Left hindlimb (tissue), 1 donor: ENCODE measurements at regions not wholly inside any gene's neighbourhood (a gene's known extent, or its start where the extent isn't known, plus 50 kb on each side); places are given as distances from the start of the nearest gene placed in this dataset.

ENCODE experiments used
- DNase-seq: peaks from one replicate; pipeline ENCODE4 v3.0.0-alpha.2; 2018

- no peak for DNase-seq
Observed at GRCh38 chr13:99859178-99860177, 112.1 kb downstream of the ZIC5 start.

- DNase-seq, result no peak
Observed at GRCh38 chr13:99857738-99858137, 113.8 kb downstream of the ZIC5 start.

- no peak for DNase-seq
Observed at GRCh38 chr13:99855526-99856420, 115.8 kb downstream of the ZIC5 start.

- DNase-seq, result no peak
Observed at GRCh38 chr13:99854366-99854765, 117.2 kb downstream of the ZIC5 start.

- no peak for DNase-seq
Observed at GRCh38 chr13:99847318-99847750, 124.2 kb downstream of the ZIC5 start.

DNA sequence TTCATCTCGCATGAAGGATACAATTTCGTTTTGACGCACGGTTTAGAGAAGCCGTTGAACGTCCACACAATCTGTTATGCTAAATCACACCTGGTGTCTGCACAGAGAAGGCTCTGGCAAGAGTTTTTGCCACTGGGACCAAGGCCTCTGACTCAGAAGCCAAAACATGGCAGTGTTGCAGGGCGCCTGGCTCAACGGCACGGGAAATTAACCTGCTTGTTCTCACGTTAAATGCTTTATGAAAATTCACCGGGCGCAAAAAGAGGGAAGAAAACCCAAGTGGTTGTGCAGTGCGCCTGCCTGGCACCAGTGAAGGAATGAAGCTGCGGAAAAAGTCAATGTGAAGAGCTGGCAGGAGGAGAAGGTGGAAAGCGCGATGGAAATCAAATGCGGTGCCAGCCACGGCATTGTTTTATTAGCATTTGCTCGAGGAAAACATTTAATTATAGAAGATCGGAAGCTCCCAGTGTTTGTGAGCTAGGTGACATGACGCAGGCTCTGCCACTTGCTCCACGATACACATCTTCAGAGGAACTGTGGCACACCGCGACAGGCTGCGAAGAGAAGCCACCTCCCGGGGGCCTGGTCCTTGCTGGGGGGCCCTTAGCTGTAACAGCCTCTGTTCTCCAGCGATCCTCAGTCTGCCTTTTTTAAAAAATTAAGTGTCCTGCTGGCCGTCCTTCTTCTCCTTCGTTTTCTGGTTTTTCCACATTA, 126.2 kb downstream of the ZIC5 start:
- no peak for DNase-seq

DNA sequence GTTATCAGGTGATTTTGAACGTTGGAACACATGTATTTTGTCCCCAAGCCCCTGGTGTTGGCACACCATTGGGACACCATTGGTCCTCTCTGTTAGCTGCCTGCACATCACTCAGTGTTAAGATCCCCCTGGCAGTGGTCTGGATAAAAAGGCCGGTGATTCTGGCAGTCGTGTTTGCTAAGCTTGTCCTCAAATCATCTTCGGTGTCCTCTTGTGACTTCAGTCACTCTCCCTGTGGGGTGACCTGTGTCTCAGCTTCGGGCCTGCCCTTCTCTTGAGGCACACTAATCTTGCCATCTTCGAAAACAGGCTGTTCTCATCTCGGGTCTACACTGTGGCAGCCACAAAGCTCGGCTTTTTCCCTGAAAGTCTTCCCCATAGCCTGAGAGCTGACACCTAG, 127.1 kb downstream of the ZIC5 start:
- DNase-seq, result no peak

- DNase-seq, result no peak
Observed at GRCh38 chr13:99843872-99844271, 127.7 kb downstream of the ZIC5 start.

GRCh38 chr13:99842405-99842804, 129.2 kb downstream of the ZIC5 start:
- DNase-seq, result no peak

DNA sequence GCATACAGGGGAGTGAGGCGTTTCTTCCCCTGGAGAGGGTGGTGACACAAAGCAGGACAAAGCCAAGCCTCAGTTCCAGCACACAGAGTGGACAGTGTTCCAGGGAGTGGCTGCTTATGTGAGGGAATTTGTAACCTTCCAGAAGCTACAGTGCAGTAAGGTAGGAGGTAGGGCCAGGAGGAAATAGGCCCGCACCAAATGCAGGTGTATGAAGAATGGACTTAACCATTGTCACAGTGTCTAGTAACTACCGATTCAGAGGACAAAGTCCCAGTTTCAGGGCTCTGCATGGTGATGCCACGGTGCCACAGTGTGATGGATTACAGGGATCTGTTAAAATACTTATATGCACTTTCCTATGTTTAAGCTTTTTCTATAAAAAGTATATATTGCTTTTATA, 135.3 kb downstream of the ZIC5 start:
- DNase-seq, result no peak

- DNase-seq, result no peak
Observed at GRCh38 chr13:99835442-99835841, 136.1 kb downstream of the ZIC5 start.

DNA sequence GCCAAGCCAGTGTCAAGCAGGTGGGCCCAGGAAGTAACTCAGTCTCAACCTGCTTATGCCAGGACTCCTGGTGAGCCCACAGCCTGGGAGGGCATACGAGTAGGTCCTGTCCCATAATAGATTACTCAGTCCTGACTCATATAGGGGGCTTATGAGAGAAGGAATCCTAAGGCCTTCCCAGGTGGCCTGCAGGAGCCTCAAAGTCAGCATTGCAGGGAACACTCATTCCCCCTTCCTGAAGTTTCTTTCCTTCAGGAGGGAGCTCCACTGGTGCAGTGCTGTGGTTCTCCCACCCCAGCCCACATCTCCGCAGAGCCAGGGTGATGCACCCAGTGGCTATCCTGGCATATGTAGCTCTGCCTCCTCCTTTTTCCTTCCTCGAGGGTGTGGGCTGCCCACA, 137.3 kb downstream of the ZIC5 start:
- DNase-seq, result no peak

GRCh38 chr13:99832347-99832746, 139.2 kb downstream of the ZIC5 start:
- DNase-seq, result no peak

DNA sequence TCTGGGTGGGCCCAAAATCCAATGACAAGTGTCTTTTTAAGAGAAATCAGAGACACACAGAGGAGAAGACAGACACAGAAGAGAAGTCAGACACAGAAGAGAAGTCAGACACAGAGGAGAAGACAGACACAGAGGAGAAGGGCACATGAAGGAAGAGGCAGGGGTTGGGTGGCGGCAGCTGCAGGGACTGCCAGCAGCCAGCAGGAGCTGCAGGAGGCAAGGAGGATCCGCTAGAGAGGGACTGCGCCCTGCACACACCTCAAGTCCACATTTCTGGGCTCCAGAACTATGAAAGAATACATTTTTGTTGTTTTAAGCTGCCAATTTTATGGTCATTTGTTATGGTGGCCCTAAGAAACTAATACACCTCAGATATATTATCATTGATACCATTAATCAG, 140.6 kb downstream of the ZIC5 start:
- no peak for DNase-seq

GRCh38 chr13:99829593-99830239, 141.9 kb downstream of the ZIC5 start:
- no peak for DNase-seq

DNA sequence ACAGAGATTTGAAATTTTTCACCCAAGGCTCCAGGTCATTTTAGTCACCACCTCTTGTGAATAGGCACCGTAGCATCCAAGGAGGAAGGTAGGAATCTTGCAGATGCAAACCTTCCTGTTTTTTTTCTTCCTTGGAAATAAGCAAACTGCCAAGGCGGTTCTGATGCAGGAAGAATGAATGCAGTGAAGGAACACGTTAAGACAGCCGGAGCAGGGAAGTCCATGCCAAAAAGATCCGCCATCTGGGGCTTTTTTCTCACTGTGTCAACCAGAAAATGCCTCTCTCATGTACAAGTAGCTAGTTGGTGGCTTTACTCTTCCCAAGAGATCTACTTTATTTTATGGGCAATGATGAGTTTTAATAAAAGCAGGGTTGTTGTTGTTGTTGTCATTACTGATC, 142.4 kb downstream of the ZIC5 start:
- DNase-seq, result no peak

DNA sequence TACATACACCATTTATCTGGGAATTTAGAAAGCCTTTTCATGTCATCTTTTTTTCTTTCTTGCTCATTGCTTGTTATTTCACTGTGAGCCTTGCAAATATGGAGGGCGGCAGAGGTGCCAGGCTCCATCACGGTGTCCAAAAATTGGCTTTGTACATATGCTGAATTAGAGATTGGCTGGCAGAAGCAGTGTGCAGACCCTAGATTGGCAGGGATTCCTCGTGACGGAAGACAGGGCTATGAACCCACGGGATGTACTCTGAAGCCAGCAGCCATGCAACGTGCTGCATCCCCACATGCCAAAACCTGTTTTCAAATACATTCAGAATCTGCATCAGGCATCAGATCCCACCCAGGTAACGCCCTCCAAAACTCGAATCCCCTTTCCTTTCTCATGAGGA, 142.8 kb downstream of the ZIC5 start:
- DNase-seq, result no peak

- DNase-seq, result no peak
Observed at GRCh38 chr13:99828123-99828522, 143.4 kb downstream of the ZIC5 start.

GRCh38 chr13:99827011-99827772, 144.4 kb downstream of the ZIC5 start:
- no peak for DNase-seq

DNA sequence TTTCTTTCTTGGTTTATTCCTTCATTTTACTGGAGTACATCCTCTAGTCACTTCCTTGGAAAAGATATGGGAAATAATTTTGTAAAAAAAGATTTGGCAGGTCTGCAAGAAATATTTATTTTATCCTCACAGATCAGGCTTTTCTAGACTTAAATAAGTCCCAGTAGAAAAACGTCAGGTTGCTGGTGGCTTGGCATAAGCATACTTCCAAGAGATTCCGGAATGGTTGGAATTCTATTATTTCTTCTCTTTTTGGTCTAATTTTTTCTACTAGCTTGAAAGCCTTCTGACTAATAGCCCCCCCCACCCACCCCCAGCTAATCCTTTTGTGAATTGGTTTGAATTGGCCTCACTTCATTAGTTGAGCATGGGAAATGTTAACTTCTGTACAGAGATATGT, 147.6 kb downstream of the ZIC5 start:
- DNase-seq, result no peak

GRCh38 chr13:99822820-99823219, 148.7 kb downstream of the ZIC5 start:
- no peak for DNase-seq

DNA sequence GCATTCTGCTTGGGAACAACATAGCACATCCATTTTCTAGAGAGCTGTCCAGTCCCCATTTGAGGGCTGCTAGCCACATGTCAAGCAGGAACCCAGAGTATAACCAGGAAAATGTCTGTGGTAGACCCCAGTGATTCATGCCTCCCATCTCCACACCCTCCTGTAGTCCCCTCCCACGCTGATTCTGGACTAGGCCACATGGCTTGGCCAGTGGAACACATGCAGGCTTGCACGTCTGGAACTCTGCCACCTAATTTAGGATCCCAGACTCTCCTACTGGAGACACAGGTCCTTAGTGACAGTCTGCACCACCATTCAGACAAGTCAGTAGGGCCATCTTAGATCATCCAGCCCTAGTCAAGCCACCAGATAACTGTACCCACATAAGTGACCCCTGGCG, 149.8 kb downstream of the ZIC5 start:
- DNase-seq, result no peak
